Natural killer cell (primary cell): ENCODE measurements at regions not wholly inside any gene's neighbourhood (a gene's known extent, or its start where the extent isn't known, plus 50 kb on each side); places are given as distances from the start of the nearest gene placed in this dataset.

Experiments
- ATAC-seq, 3 donors: fragments of 150-1000 bp in 2 of 3; fragments of 200-7000 bp in 1 of 3; cut with Tn5 transposase; 1 replicate in 1 of 3; 2 replicates in 2 of 3; pipeline ENCODE4 v1.10.0; 2021; ENCODE audit warnings: mild to moderate bottlenecking in 2 of 3, moderate library complexity in 2 of 3
- DNase-seq, 2 donors: peaks; one replicate each; pipeline versions ENCODE4 v3.0.0 to v3.0.0-alpha.2; 2013 to 2021; ENCODE audit warnings: mixed read lengths in 1 of 2
- H3K27ac ChIP-seq: one replicate; pipeline ENCODE4 v1.5.1; 2013; ENCODE audit warnings: mild to moderate bottlenecking, low read length
- H3K27me3 ChIP-seq: one replicate; pipeline ENCODE4 v1.6.1; 2013; ENCODE audit warnings: low read length; ENCODE audit not compliant: control insufficient read depth, insufficient read depth
- H3K36me3 ChIP-seq: one replicate; pipeline ENCODE4 v1.6.1; 2013; ENCODE audit warnings: low read length; ENCODE audit not compliant: control insufficient read depth, insufficient read depth
- H3K4me1 ChIP-seq: one replicate; pipeline ENCODE4 v1.6.1; 2013; ENCODE audit warnings: low read length; ENCODE audit not compliant: control insufficient read depth, insufficient read depth
- H3K4me3 ChIP-seq: one replicate; pipeline ENCODE4 v1.5.1; 2013; ENCODE audit warnings: low read length
- H3K9me3 ChIP-seq: one replicate; pipeline ENCODE4 v1.6.1; 2013; ENCODE audit warnings: low read length; ENCODE audit not compliant: control insufficient read depth, insufficient read depth
- H3K27ac Mint-ChIP-seq, 2 donors: one replicate each; pipeline ENCODE4 v1.8.0; 2022; ENCODE audit warnings: mild to moderate bottlenecking in 2 of 2, mixed read lengths in 2 of 2, moderate library complexity in 1 of 2
- H3K27me3 Mint-ChIP-seq, 2 donors: one replicate each; pipeline ENCODE4 v1.8.0; 2022; ENCODE audit warnings: low read depth in 2 of 2, mixed read lengths in 2 of 2
- H3K36me3 Mint-ChIP-seq: one replicate; pipeline ENCODE4 v1.8.0; 2022; ENCODE audit warnings: mixed read lengths
- H3K4me1 Mint-ChIP-seq, 2 donors: one replicate each; pipeline ENCODE4 v1.8.0; 2022; ENCODE audit warnings: mixed read lengths in 2 of 2
- H3K4me3 Mint-ChIP-seq: one replicate; pipeline ENCODE4 v1.8.0; 2022; ENCODE audit warnings: mild to moderate bottlenecking, moderate library complexity, mixed read lengths
- H3K9me3 Mint-ChIP-seq, 2 donors: one replicate each; pipeline ENCODE4 v1.8.0; 2022; ENCODE audit warnings: mixed read lengths in 2 of 2
- WGBS: methylation state at CpG from one replicate; pipeline ENCODE4 v1.1.7; 2013; ENCODE audit warnings: missing lambda C conversion rate; ENCODE audit not compliant: insufficient coverage; 5-methylcytosine and 5-hydroxymethylcytosine counted together
- intact Hi-C: fragments of 100-400 bp; cut with micrococcal nuclease; formaldehyde crosslinking; loops from one replicate; pipeline ENCODE4 v1.14.2; 2022
- TF ChIP-seq, protein P1 (sequence below): fragments of 200-600 bp; IDR thresholded peaks from one replicate; pipeline ENCODE4 v1.8.0; 2022; ENCODE audit warnings: antibody characterized with exemption

- no peak for DNase-seq
Observed at GRCh38 chr11:98965775-98966174, 55.0 kb upstream of the CNTN5 start.

GRCh38 chr11:98967005-98967404 lies 53.7 kb upstream of the CNTN5 start:
- intact Hi-C loops: no loop called here
- DNase-seq: no peak
- H3K27ac Mint-ChIP-seq: no peak overlapping the region
- H3K36me3 Mint-ChIP-seq: no peaks in the 10 kb centered on the region
- H3K4me1 Mint-ChIP-seq: no peaks in the 10 kb centered on the region
- no peaks in the 10 kb centered on the region for H3K4me1 ChIP-seq
- no peak for ATAC-seq
- WGBS: 73% methylated on average over 4 of the region's 4 CpGs
- H3K27me3 ChIP-seq: no peaks in the 10 kb centered on the region
- H3K27ac ChIP-seq: no peak overlapping the region
- H3K36me3 ChIP-seq: no peaks in the 10 kb centered on the region
- no peak overlapping the region for H3K4me3 Mint-ChIP-seq
- H3K9me3 ChIP-seq: no peaks in the 10 kb centered on the region
- H3K4me3 ChIP-seq: no peak overlapping the region
- TF ChIP-seq, protein P1, sequence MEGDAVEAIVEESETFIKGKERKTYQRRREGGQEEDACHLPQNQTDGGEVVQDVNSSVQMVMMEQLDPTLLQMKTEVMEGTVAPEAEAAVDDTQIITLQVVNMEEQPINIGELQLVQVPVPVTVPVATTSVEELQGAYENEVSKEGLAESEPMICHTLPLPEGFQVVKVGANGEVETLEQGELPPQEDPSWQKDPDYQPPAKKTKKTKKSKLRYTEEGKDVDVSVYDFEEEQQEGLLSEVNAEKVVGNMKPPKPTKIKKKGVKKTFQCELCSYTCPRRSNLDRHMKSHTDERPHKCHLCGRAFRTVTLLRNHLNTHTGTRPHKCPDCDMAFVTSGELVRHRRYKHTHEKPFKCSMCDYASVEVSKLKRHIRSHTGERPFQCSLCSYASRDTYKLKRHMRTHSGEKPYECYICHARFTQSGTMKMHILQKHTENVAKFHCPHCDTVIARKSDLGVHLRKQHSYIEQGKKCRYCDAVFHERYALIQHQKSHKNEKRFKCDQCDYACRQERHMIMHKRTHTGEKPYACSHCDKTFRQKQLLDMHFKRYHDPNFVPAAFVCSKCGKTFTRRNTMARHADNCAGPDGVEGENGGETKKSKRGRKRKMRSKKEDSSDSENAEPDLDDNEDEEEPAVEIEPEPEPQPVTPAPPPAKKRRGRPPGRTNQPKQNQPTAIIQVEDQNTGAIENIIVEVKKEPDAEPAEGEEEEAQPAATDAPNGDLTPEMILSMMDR: no peak
- peaks cover 8% of the 10 kb centered on the region in 2 donors for H3K9me3 Mint-ChIP-seq
- no peaks in the 10 kb centered on the region for H3K27me3 Mint-ChIP-seq

More at GRCh38 chr11:98965775-98966174, 55.0 kb upstream of the CNTN5 start:
- Histone ChIP-seq H3K4me1 (no peaks in the 10 kb centered on the region), H3K4me3 (no peak overlapping the region), H3K9me3 (no peaks in the 10 kb centered on the region), H3K27ac (no peak overlapping the region), H3K27me3 (no peaks in the 10 kb centered on the region), H3K36me3 (no peaks in the 10 kb centered on the region)
- Mint-ChIP-seq H3K4me1 (no peaks in the 10 kb centered on the region), H3K9me3 (peaks cover 4 to 7% of the 10 kb centered on the region in 2 donors), H3K4me3 (no peak overlapping the region), H3K27ac (no peak overlapping the region), H3K27me3 (no peaks in the 10 kb centered on the region), H3K36me3 (no peaks in the 10 kb centered on the region)
- TF ChIP-seq, protein P1: no peak
- intact Hi-C loops: no loop called here
- no peak for ATAC-seq
